Medulla oblongata (tissue), 1 donor: ENCODE measurements at regions not wholly inside any gene's neighbourhood (a gene's known extent, or its start where the extent isn't known, plus 50 kb on each side); places are given as distances from the start of the nearest gene placed in this dataset.
A peak's percentile ranks its signal among the peaks of the same experiment; 100 is the strongest.
"Not testable (repeated sequence)": the region's sequence is repeated elsewhere in the genome, so short reads cannot be mapped to it uniquely, and the experiment has no call there.

ENCODE experiments used
- DNase-seq: peaks from one replicate; pipeline ENCODE4 v3.0.0-alpha.2; 2015; ENCODE audit errors: extremely low spot score

DNA sequence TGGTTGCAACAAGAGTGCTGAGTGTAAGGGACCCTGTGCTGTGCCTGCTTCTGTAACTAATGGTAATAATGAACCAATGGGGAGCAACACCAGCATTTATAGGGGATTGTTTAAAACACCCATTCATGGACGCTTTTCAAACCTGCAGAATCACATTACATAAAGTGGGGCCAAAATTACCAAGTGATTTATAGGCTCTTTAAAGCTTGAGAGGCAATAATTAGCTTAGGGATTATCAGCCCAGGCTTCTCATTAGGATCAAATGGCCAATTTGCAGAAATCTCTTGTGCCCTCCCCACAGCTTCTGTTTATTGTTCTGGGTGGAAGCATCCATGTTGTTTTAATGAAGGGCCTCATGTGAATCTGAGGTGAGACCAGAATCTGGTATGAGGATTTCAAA is 125.5 kb downstream of the ZNF486 start:
- DNase-seq: not testable (repeated sequence)

DNA sequence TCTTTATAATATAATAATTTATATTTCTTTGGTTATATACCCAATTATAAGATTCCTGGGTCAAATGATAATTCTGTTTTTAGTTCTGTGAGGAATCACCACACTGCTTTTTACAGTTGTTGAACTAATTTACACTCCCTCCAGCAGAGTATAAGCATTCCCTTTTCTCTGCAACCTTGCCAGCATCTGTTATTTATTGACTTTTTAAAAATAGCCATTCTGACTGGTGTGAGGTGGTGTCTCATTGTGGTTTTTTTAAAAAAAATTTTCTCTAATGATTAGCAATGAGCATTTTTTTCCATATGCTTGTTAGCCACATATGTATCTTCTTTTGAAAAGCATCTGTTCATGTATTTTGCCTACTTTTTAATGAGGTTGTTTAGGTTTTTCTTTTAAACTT is 122.2 kb downstream of the ZNF486 start:
- DNase-seq: no peak

DNA sequence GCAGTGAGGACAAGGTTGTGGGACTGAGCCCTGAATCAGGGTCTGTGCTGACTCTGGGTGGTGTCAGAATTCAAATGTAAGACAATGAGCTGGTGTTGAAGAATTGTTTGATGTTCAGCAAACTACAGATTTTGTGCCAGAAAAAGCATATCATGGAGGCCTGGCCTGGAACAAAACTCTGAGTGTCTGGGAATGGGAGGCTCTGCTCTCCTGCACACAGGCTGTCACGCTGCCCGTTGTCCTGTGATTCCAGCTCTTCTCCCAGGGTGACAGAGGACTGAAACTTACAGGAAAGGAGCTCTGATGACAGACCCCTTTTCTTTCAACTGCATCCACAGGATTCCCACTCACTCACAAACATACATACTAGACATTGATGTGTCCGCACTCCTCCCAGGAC is 120.1 kb downstream of the ZNF486 start:
- peak; percentile 77 for DNase-seq

DNA sequence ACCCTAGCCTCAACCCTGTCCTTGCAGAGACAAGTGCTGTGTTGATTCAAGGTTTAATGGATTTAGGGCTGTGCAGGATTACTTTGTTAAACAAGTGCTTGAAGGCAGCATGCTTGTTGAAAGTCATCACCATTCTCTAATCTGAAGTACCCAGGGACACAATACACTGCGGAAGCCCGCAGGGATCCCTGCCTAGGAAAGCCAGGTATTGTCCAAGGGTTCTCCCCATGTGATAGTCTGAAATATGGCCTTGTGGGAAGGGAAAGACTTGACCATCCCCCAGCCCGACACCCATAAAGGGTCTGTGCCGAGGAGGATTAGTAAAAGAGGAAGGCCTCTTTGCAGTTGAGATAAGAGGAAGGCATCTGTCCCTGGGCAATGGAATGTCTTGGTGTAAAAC is 118.9 kb downstream of the ZNF486 start:
- DNase-seq: not testable (repeated sequence)

DNA sequence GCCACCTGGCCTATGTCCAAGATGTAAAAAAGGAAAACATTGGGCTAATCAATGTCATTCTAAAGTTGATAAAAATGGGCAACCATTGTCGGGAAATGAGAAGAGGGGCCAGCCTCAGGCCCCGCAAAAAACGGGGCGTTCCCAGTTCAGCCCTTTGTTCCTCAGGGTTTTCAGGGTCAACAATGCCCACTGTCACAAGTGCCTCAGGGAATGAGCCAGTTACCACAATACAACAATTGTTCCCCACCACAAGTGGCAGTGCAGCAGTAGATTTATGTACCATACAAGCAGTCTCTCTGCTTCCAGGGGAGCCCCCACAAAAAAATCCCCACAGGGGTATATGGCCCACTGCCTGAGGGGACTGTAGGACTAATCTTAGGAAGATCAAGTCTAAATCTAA is 112.5 kb downstream of the ZNF486 start:
- peak; percentile 84 for DNase-seq

DNA sequence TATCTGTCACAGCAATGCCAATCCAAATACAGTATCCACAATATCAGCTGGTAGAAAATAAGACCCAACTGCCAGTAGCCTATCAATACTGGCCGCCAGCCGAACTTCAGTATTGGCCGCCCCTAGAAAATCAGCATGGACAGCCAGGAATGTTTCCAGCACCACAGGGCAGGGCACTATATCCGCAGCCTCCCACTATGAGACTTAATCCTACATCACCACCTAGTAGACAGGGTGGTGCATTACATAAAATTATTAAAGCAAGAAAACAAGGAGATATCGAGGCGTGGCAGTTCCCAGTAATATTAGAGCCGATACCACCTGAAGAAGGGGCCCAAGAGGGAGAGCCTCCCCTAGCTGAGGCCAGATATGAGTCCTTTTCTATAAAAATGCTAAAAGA is 111.3 kb downstream of the ZNF486 start:
- DNase-seq: no peak

DNA sequence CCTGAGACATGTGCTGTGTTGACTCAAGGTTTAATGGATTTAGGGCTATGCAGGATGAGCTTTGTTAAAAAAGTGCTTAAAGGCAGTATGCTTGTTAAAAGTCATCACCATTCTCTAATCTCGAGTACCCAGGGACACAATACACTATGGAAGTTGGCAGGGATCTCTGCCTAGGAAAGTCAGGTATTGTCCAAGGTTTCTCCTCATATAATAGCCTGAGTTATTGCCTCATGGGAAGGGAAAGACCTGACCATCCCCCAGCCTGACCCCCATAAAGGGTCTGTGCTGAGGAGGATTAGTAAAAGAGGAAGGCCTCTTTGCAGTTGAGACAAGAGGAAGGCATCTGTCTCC is 109.7 kb downstream of the ZNF486 start:
- DNase-seq: not testable (repeated sequence)

DNA sequence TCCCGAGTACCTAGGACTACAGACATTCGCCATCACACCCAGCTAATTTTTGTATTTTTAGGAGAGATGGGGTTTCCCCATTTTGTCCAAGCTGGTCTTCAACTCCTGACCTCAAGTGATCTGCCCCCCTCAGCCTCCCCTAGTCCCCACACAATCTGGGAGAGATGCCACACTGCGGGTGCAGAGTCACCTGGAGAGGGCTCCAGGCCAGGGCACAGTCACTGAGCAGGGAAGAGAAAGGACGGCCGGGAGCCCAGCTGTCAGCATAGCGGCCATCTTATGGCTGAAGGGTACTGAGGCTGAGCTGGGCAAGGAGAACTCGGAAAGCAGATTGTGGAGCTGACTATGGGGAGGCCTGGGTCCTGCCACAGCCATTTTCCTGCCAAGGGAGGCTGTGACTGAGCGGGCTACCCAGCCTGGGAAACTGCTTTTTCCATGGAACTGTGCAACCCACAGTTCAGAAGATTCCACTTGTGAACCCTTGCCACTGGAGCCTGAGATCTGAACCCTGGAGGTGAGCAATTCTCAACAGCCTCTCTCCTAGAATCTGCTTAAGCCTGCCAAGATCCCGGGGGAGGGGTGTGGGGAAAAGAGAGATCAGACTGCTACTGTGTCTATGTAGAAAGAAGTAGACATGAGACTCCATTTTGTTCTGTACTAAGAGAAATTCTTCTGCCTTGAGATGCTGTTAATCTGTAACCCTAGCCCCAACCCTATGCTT is 109.2 kb downstream of the ZNF486 start:
- DNase-seq: no peak

DNA sequence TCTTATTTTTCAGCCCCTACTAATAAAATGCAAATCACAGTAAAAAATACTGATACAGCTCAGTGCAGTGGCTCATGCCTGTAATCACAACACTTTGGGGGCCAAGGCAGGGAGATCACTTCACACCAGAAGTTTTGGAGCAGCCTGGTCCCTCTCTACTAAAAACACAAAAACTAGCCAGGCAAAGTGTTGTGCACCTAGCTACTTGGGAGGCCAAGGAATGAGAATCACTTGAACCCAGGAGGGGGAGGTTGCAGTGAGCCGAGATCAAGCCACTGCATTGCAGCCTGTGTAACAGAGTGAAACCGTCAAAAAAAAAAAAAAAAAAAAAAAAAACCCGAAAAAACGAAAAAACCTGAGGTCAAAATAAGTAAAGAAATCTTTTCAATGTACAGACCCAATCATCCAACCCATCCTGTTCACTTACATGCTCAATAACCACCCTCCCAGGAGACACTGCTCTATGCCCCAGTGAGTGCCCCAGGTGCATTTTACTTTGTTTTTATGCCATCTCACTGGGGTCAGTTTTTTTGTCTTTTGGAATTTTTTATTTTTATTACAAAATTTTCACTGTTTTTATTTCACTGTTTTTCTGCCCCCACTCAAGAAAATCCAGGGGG is 107.0 kb downstream of the ZNF486 start:
- no peak for DNase-seq

DNA sequence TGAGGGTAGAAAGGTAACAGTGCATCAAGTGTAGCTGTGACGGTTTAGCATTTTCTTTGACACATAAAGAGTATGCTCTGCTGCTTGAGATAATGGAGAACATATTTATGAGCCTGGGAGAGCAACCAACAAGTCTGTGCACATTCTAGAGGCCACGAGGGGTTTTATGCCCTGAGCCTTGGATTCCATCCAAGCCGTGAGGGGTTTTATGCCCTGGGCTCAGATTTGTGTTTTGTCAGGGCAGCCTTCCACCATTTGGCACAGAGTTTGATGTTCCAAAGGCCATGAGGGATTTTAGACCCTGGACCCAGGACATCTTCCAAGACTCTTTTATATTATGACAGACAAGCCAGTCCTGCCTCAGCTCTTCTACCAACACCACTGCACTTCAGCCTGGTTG is 106.4 kb downstream of the ZNF486 start:
- peak; percentile 35 for DNase-seq

DNA sequence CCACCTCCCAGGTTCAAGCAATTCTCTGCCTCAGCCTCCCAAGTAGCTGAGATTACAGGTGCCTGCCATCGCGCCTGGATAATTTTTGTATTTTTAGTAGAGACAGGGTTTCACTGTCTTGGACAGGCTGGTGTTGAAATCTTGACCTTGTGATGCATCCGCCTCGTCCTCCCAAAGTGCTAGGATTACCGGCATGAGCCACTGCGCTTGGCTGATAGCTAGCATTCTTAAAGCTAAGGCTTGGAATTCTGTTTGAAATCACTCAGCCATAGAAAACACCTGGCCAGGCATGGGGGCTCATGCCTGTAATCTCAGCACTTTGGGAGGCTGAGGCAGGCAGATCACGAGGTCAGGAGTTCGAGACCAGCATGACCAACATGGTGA is 105.6 kb downstream of the ZNF486 start:
- not testable (repeated sequence) for DNase-seq

DNA sequence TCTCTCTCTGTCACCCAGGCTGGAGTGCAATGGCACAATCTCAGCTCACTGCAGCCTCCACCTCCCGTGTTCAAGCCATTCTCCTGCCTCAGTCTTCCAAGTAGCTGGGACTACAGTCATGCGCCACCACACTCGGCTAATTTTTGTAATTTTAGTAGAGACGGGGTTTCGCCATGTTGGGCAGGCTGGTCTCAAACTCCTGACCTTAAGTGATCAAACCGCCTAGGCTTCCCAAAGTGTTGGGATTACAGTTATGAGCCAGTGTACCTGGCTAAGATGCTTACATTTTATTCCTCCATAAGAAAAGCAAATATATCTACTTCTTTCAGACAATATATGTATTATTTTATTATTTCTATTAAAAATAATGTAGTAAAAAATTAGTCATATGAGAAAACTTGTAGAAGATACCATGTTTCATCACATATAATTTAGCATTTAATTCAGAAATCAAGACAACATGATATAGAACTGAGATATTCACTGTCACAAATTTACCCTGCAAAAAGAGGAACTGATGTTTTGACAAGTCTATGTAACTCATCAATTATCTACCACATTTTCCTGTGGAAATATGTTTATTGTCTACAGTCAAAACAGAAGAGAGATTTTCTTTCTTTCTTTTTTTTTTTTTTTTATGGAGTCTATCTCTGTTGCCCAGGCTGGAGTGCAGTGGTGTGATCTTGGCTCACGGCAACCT is 105.1 kb downstream of the ZNF486 start:
- DNase-seq: not testable (repeated sequence)

DNA sequence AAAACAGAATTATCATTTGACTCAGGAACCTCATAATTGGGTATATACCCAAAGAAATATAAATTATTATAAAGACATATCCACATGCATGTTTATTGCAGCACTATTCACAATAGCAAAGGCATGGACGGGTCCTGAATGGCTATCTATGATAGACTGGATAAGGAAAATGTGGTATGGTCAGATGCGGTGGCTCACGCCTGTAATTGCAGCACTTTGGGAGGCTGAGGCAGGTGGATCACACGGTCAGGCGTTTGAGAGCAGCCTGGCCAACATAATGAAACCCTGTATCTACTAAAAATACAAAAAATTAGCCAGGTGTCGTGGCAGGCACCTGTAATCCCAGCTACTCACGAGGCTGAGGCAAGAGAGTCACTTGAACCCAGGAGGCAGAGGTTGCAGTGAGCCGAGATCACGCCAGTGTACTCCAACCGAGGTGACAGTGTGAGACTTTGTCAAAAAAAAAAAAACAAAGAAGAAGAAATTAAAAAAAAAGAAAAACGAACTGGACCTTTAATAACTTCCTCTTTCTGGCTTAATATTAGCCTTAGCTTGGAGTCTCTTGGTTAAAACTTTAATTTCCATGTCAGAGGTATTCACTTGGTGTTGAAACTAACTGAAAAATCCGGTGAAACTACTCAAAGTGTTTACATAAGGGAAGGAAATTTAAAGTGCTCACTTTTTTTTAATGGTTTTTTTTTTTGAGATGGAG is 104.4 kb downstream of the ZNF486 start:
- DNase-seq: no peak

DNA sequence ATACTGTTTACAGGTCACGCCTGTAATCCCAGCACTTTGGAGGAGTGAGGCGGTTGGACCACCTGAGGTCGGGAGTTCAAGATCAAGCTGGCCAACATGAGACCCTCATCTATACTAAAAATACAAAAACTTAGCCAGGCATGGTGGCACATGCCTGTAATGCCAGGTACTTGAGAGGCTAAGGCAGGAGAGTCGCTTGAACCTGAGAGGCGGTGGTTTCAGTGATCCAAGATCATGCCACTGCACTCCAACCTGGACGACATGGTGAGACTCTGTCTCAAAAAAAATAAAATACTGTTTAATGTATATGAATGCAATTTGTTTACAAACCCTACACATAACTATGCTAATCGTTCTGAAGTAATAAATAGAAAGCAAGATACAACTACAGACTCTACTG is 102.4 kb downstream of the ZNF486 start:
- no peak for DNase-seq

DNA sequence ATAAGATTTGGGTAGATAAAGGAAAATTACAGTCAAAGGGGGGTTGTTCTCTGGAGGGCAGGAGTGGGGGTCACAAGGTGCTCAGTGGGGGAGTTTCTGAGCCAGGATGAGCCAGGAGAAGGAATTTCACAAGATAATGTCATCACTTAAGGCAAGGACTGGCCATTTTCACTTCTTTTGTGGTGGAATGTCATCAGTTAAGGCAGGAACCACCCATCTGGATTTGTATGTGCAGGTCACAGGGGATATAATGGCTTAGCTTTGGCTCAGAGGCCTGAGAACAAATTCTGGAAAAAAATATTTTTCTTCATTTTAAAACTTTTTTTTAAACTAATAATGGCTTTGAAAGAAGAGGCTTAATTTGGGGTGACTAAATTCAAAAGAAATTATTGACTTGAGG is 94.5 kb downstream of the ZNF486 start:
- DNase-seq: not testable (repeated sequence)

DNA sequence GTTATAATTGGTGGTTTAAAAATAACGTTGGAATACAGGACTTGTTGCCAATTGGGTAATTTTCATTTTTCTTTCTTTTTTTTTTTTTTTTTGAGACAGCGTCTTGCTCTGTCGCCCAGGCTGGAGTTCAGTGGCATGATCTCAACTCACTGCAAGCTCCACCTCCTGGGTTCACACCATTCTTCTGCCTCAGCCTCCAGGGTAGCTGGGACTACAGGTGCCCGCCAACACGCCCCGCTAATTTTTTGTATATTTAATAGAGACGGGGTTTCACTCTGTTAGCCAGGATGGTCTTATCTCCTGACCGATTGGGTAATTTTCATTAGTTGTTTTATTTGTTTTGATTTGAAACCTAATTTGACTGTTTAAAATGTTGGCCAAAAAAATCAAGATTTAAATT is 93.7 kb downstream of the ZNF486 start:
- not testable (repeated sequence) for DNase-seq

DNA sequence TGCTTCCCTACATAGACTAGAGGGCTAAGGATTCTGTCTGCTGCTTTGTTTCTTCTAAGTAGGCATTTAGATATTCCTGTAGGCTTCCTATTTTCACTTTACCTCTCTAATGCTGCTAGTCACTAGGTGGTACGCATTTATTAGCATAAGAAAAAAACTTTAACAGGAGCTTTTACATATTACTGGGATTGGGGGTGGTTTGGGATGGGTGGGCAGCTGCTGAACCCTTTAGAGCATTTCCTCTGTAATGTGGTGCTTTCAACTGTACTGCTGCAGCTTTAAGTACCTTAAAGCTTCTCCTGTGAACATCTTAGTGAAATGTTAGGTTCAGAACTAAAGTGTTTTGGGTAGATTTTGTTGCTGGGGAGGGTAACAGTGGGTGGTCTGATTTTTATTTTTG is 92.6 kb downstream of the ZNF486 start:
- DNase-seq: no peak

DNA sequence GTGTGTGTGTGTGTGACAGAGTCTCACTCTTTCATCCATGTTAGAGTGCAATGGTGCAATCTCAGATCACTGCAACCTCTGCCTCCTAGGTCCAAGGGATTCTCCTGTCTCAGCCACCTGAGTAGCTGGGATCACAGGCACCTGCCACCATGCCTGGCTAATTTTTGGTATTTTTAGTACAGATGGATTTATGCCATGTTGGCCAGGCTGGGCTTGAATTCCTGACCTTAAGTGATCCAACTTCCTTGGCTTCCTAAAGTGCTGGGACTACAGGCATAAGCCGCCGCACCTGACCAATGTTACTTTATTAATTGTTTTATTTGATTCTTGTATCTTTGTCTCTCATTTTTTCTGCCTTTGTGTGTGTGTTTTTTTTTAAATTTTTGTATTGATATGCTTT is 89.6 kb downstream of the ZNF486 start:
- DNase-seq: no peak

DNA sequence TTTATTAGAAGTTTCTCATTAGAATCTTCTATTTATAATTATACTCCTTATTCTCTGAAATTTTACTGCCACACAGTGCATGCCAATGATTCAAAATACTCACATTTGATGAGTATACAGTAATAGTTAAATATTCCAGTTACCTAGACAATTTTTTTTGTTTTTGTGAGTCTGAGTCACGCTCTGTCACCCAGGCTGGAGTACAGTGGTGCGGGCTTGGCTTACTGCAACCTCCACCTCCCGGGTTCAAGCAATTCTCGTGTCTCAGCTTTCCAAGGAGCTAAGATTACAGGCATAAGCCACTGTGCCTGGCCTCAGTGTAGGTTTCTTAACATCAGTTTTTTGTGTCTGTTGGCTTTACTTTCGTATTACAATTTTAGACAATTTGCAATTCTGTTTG is 87.1 kb downstream of the ZNF486 start:
- no peak for DNase-seq

DNA sequence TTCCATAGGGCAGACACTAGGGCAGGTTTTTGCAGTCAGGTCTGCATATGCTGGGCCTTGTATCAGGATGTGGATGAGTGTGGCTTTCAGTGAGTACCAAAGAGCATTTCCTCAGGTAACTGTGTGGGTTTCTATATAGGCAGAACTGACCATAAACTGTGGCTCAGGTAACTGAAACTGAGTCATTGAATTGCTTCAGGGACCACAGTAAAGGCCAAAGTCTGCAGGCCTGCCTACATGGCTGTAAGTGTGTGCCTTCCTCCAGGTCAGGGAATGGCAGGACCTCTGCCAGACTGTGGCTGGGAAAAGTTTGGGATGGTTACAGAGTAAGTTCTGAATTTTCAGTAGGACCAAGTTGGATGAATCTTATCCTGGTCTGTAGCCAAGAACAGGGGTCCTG is 85.6 kb downstream of the ZNF486 start:
- no peak for DNase-seq

DNA sequence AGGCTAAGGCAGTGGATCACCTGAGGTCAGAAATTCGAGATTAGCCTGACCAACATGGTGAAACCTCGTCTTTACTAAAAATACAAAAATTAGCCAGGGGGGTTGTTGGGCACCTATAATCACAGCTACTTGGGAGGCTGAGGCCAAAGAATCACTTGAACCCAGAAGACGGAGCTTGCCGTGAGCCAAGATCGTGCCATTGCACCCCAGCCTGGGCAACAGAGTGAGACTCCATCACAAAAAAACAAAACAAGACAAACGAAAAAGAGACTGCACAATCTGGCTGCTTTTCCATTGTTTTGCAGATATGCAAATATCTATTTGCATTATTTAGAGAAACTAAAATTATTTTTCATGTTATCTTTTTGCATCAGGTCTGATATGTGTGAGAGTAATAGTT is 83.6 kb downstream of the ZNF486 start:
- no peak for DNase-seq

DNA sequence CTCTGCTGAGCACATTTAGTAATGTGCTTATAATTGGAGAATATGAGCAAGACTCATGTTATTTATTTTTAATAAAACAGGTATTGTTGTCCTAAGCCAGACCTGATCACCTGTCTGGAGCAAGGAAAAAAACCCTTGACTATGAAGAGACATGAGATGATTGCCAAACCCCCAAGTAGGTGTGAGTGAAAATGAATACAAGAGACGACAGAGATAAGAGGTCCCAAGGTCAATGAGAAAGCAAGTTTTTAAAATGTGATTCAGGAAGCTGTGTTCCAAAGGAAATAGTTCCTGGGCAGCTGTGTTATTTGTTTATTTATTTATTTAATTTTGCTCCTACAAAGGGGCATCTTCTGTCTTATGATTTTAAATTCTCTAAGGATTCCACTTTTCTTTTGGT is 83.1 kb downstream of the ZNF486 start:
- no peak for DNase-seq
